ENCODE measurements at regions not wholly inside any gene's neighbourhood (a gene's known extent, or its start where the extent isn't known, plus 50 kb on each side); places are given as distances from the start of the nearest gene placed in this dataset.

GRCh38 chr10:130459851-130460490, 323.8 kb downstream of the GLRX3 start:
- H4K5ac ChIP-seq (ENCODE audit: low read depth, low read length), result no peak overlapping the region
- dilution Hi-C loops (cut with HindIII; ENCODE audit: low sequenced_read_pairs, unreplicated experiment), result no loop called here
- no peaks in the 10 kb centered on the region for H3K27me3 ChIP-seq (ENCODE audit: control insufficient read depth, insufficient read depth, low read length)
- WGBS, 2 experiments (ENCODE audit: extremely low coverage in 2 of 2, insufficient read length in 1 of 2), result 40% methylated on average over 2 of the region's 7 CpGs; no CpG with 5 or more reads in 1 of the 2 experiments
- intact Hi-C loops (cut with micrococcal nuclease), result no loop called here
- no peaks in the 10 kb centered on the region for H3K79me1 ChIP-seq (ENCODE audit: low read depth in 1 of 2, low read length in 2 of 2)
- ChIA-PET CTCF (no interaction called here), POLR2A (ENCODE audit: unreplicated experiment) (no interaction called here)
- no peak overlapping the region for H3K4me3 ChIP-seq (ENCODE audit: insufficient read depth, low read depth, low read length)
- no peak overlapping the region for H3K14ac ChIP-seq (replicated peaks; ENCODE audit: low read depth, low read length)
- no peak overlapping the region for H4K8ac ChIP-seq (ENCODE audit: low read depth in 2 of 2, low read length in 2 of 2)
- H3K18ac ChIP-seq (ENCODE audit: low read depth, low read length), result no peak overlapping the region
- in situ Hi-C loops (cut with MboI; ENCODE audit: low sequenced_read_pairs), result no loop called here
- no peak overlapping the region for H3K4me2 ChIP-seq (ENCODE audit: low read depth, low read length)
- no peaks in the 10 kb centered on the region for H4K20me1 ChIP-seq (ENCODE audit: insufficient read depth, low read length)
- DNase-seq (no peak), ATAC-seq (ENCODE audit: low read depth) (no peak)
- no peak overlapping the region for H3K9ac ChIP-seq (ENCODE audit: low read depth, low read length)
- H3K23ac ChIP-seq (ENCODE audit: low read depth, low read length), result no peak overlapping the region
- H2AK5ac ChIP-seq (ENCODE audit: low read depth, low read length), result no peak overlapping the region
- no peak overlapping the region for H2AK9ac ChIP-seq (replicated peaks; ENCODE audit: low read depth, low read length, poor library complexity)
- no peaks in the 10 kb centered on the region for H3K4me1 ChIP-seq (ENCODE audit: control insufficient read depth, insufficient read depth, low read length)
- TF ChIP-seq RAD21 (IDR thresholded peaks at IDR 0.05; ENCODE audit: low read length) (no peak), NFE2L2 (IDR thresholded peaks at IDR 0.05; ENCODE audit: low read depth, low read length) (no peak), RFX5 (IDR thresholded peaks at IDR 0.05; ENCODE audit: low read depth, low read length) (no peak), CEBPB (IDR thresholded peaks at IDR 0.05; ENCODE audit: low read depth, low read length) (no peak), MAFK (IDR thresholded peaks at IDR 0.05; ENCODE audit: low read depth, low read length) (no peak), RCOR1 (IDR thresholded peaks at IDR 0.05; ENCODE audit: insufficient replicate concordance, low read length) (no peak), MXI1 (IDR thresholded peaks at IDR 0.05; ENCODE audit: borderline replicate concordance, low read depth, low read length) (no peak), CTCF (conservative IDR thresholded peaks at IDR 0.05; ENCODE audit: low read depth, low read length) (no peak), POLR2A (IDR thresholded peaks at IDR 0.05; ENCODE audit: low read depth, low read length) (no peak), FOS (IDR thresholded peaks at IDR 0.05; ENCODE audit: low read depth, low read length) (no peak), MAZ (IDR thresholded peaks at IDR 0.05; ENCODE audit: borderline replicate concordance, low read depth, low read length) (no peak), BHLHE40 (IDR thresholded peaks at IDR 0.05; ENCODE audit: low read depth, low read length) (no peak), USF2 (IDR thresholded peaks at IDR 0.05; ENCODE audit: low read depth, low read length) (no peak), CHD1 (IDR thresholded peaks at IDR 0.05; ENCODE audit: low read depth, low read length) (no peak), SMC3 (IDR thresholded peaks at IDR 0.05; ENCODE audit: low read depth, low read length) (no peak)
- TF ChIP-seq, protein P1, sequence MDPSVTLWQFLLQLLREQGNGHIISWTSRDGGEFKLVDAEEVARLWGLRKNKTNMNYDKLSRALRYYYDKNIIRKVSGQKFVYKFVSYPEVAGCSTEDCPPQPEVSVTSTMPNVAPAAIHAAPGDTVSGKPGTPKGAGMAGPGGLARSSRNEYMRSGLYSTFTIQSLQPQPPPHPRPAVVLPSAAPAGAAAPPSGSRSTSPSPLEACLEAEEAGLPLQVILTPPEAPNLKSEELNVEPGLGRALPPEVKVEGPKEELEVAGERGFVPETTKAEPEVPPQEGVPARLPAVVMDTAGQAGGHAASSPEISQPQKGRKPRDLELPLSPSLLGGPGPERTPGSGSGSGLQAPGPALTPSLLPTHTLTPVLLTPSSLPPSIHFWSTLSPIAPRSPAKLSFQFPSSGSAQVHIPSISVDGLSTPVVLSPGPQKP (IDR thresholded peaks at IDR 0.05; ENCODE audit: borderline replicate concordance, low read depth, low read length), result no peak
- H3K9me1 ChIP-seq (ENCODE audit: insufficient read depth, low read length), result no peaks in the 10 kb centered on the region
- no peak overlapping the region for H3K4ac ChIP-seq (ENCODE audit: low read depth, low read length)
- no peak overlapping the region for H2BK20ac ChIP-seq (ENCODE audit: low read depth, low read length)
- H3K9me3 ChIP-seq (ENCODE audit: control insufficient read depth, insufficient read depth, low read length), result peaks cover 37% of the 10 kb centered on the region
- no peak overlapping the region for H4K91ac ChIP-seq (ENCODE audit: insufficient read depth, low read depth, low read length)
- no peak overlapping the region for H2AFZ ChIP-seq (replicated peaks; ENCODE audit: low read length, poor library complexity)
- H2BK120ac ChIP-seq (ENCODE audit: low read depth, low read length), result no peak overlapping the region
- no peak overlapping the region for H3K27ac ChIP-seq (ENCODE audit: insufficient read depth, low read length)
- no peak overlapping the region for H2BK5ac ChIP-seq (ENCODE audit: low read depth, low read length, poor library complexity, severe bottlenecking)
- H2BK15ac ChIP-seq (ENCODE audit: low read depth, low read length), result no peak overlapping the region
- no peaks in the 10 kb centered on the region for H3K36me3 ChIP-seq (ENCODE audit: control insufficient read depth, insufficient read depth, low read length)
- no TSS peak for BruUV-seq (replicated peaks)
- no peak overlapping the region for H3K56ac ChIP-seq (ENCODE audit: extremely low read depth, insufficient read depth, low read length)
